Ectodermal cell (in vitro differentiated cells): ENCODE measurements at regions not wholly inside any gene's neighbourhood (a gene's known extent, or its start where the extent isn't known, plus 50 kb on each side); places are given as distances from the start of the nearest gene placed in this dataset.

Experiments
- H3K27ac ChIP-seq: 2 replicates; pipeline ENCODE4 v1.7.0; 2013; ENCODE audit warnings: mild to moderate bottlenecking, low read depth, low read length; ENCODE audit not compliant: insufficient read depth, poor library complexity, severe bottlenecking
- H3K27me3 ChIP-seq: 2 replicates; pipeline ENCODE4 v1.7.0; 2013; ENCODE audit warnings: mild to moderate bottlenecking, low read length; ENCODE audit not compliant: insufficient read depth, control insufficient read depth, poor library complexity, severe bottlenecking
- H3K36me3 ChIP-seq: one replicate; pipeline ENCODE4 v1.7.0; 2013; ENCODE audit warnings: low read length; ENCODE audit not compliant: control insufficient read depth, insufficient read depth
- H3K4me1 ChIP-seq: one replicate; pipeline ENCODE4 v1.7.0; 2013; ENCODE audit warnings: low read length; ENCODE audit not compliant: control insufficient read depth, insufficient read depth
- H3K4me3 ChIP-seq: 2 replicates; pipeline ENCODE4 v1.7.0; 2013; ENCODE audit warnings: low read depth, low read length, control low read depth; ENCODE audit not compliant: insufficient read depth
- H3K9me3 ChIP-seq: 2 replicates; pipeline ENCODE4 v1.7.0; 2013; ENCODE audit warnings: mild to moderate bottlenecking, low read length, moderate library complexity; ENCODE audit not compliant: control insufficient read depth
- WGBS, 2 experiments: methylation state at CpG; one replicate each; pipeline ENCODE4 v1.1.7; 2013; ENCODE audit warnings: missing lambda C conversion rate in 2 of 2; 5-methylcytosine and 5-hydroxymethylcytosine counted together

GRCh38 chr5:106849266-106849665, 821.5 kb downstream of the EFNA5 start:
- no peaks in the 10 kb centered on the region for H3K9me3 ChIP-seq
- H3K4me1 ChIP-seq = no peaks in the 10 kb centered on the region
- H3K4me3 ChIP-seq = no peak overlapping the region
- 90 to 95% methylated on average over 3 of the region's 3 CpGs for WGBS, 2 experiments
- H3K36me3 ChIP-seq = no peaks in the 10 kb centered on the region
- H3K27me3 ChIP-seq = no peaks in the 10 kb centered on the region
- H3K27ac ChIP-seq = no peak overlapping the region

- no peaks in the 10 kb centered on the region for H3K36me3 ChIP-seq
- no peak overlapping the region for H3K27ac ChIP-seq
- 89 to 90% methylated on average over 4 of the region's 4 CpGs for WGBS, 2 experiments
- no peaks in the 10 kb centered on the region for H3K9me3 ChIP-seq
- no peaks in the 10 kb centered on the region for H3K4me1 ChIP-seq
- H3K27me3 ChIP-seq = no peaks in the 10 kb centered on the region
- H3K4me3 ChIP-seq = no peak overlapping the region
Observed at GRCh38 chr5:106843812-106844416, 826.8 kb downstream of the EFNA5 start.

GRCh38 chr5:106833517-106833916, 837.2 kb downstream of the EFNA5 start:
- WGBS, 2 experiments = 93 to 94% methylated on average over 2 of the region's 3 CpGs
- H3K36me3 ChIP-seq = no peaks in the 10 kb centered on the region
- no peaks in the 10 kb centered on the region for H3K27me3 ChIP-seq
- no peak overlapping the region for H3K4me3 ChIP-seq
- no peaks in the 10 kb centered on the region for H3K4me1 ChIP-seq
- H3K9me3 ChIP-seq = no peaks in the 10 kb centered on the region
- no peak overlapping the region for H3K27ac ChIP-seq

DNA sequence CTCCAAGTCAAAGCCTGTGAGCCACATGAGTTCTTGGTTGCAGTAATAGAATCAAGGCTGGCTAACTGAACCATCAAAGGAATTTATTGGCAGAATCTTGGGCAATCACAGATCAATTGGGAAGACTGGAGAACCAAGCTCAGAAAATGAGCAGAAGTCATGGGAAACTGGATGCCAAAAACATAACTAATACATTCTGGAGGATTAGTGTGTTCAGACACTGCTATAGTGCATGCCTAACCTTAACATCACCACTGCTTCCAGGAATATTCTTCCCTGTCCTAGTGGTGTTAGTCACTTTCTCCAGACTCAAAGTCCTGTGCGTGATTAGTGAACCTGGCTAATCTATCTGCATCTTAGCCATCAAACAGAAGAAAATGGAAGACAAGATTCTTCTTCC, 843.7 kb downstream of the EFNA5 start:
- Histone ChIP-seq H3K36me3 (no peaks in the 10 kb centered on the region), H3K4me1 (no peaks in the 10 kb centered on the region), H3K27me3 (no peaks in the 10 kb centered on the region), H3K27ac (no peak overlapping the region), H3K4me3 (no peak overlapping the region), H3K9me3 (no peaks in the 10 kb centered on the region)
- WGBS, 2 experiments = 89 to 93% methylated on average over 1 of the region's 1 CpG

- no peak overlapping the region for H3K4me3 ChIP-seq
- H3K27me3 ChIP-seq = no peaks in the 10 kb centered on the region
- H3K4me1 ChIP-seq = no peaks in the 10 kb centered on the region
- no peak overlapping the region for H3K27ac ChIP-seq
- H3K9me3 ChIP-seq = no peaks in the 10 kb centered on the region
- H3K36me3 ChIP-seq = no peaks in the 10 kb centered on the region
- WGBS, 2 experiments = 100% methylated on average over 2 of the region's 2 CpGs; no CpG with 5 or more reads in 1 of the 2 experiments
Observed at GRCh38 chr5:106825374-106825773, 845.4 kb downstream of the EFNA5 start.

DNA sequence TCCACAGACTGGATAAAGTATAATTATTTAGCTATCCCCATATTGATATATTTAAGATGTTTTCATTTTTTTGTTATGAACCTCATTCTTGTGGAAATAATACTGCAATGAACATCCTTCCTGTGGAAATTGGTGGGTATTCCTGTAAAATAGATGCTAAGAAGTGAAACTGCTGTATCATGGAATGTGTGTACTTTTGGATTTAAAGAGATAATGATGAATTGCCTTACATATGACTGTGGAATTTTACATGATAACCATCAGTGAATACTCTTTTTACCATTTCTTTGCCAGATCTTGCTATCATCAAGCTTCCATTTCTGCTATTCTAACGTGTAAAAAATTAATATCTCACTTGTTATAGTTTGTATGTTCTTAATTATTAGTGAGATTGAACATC, 847.9 kb downstream of the EFNA5 start:
- Histone ChIP-seq H3K36me3 (no peaks in the 10 kb centered on the region), H3K27me3 (no peaks in the 10 kb centered on the region), H3K4me3 (no peak overlapping the region), H3K9me3 (no peaks in the 10 kb centered on the region), H3K27ac (no peak overlapping the region), H3K4me1 (no peaks in the 10 kb centered on the region)
- WGBS, 2 experiments = no CpG with 5 or more reads among the region's 1 CpG

- Histone ChIP-seq H3K4me1 (no peaks in the 10 kb centered on the region), H3K27me3 (no peaks in the 10 kb centered on the region), H3K9me3 (no peaks in the 10 kb centered on the region), H3K27ac (no peak overlapping the region), H3K36me3 (no peaks in the 10 kb centered on the region), H3K4me3 (no peak overlapping the region)
- 89 to 93% methylated on average over 4 of the region's 4 CpGs for WGBS, 2 experiments
Observed at GRCh38 chr5:106818552-106818951, 852.2 kb downstream of the EFNA5 start.

- H3K36me3 ChIP-seq = no peaks in the 10 kb centered on the region
- no peaks in the 10 kb centered on the region for H3K27me3 ChIP-seq
- no peaks in the 10 kb centered on the region for H3K9me3 ChIP-seq
- H3K4me1 ChIP-seq = no peaks in the 10 kb centered on the region
- H3K27ac ChIP-seq = no peak overlapping the region
- WGBS, 2 experiments = 92 to 100% methylated on average over 2 of the region's 2 CpGs
- no peak overlapping the region for H3K4me3 ChIP-seq
Observed at GRCh38 chr5:106814961-106815360, 855.8 kb downstream of the EFNA5 start.

GRCh38 chr5:106801554-106801953, 869.2 kb downstream of the EFNA5 start:
- Histone ChIP-seq H3K4me1 (no peaks in the 10 kb centered on the region), H3K27ac (no peak overlapping the region), H3K4me3 (no peak overlapping the region), H3K9me3 (no peaks in the 10 kb centered on the region), H3K27me3 (no peaks in the 10 kb centered on the region), H3K36me3 (no peaks in the 10 kb centered on the region)
- 93 to 95% methylated on average over 2 of the region's 3 CpGs for WGBS, 2 experiments

GRCh38 chr5:106797996-106798395, 872.7 kb downstream of the EFNA5 start:
- Histone ChIP-seq H3K4me3 (no peak overlapping the region), H3K27ac (no peak overlapping the region), H3K36me3 (no peaks in the 10 kb centered on the region), H3K9me3 (no peaks in the 10 kb centered on the region), H3K4me1 (no peaks in the 10 kb centered on the region), H3K27me3 (no peaks in the 10 kb centered on the region)
- 26 to 59% methylated on average over 3 of the region's 3 CpGs for WGBS, 2 experiments

DNA sequence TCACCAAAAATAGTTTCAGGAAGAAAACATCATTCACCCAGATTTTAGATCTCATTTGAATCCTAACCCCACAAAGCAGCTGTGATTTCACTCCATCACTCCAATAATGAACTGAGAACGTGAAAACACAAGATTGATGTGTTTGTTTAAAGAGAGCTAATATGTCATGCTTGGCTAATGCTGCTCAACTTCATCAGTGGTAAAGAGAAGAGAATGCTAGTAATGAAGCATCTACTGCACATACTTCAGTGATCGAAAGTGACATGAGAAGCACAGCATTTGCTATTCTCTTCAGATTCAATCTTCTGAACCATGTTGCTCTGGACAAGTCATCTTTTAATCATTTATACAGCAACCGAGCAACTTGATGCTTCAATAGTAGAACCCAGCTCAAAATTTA, 874.7 kb downstream of the EFNA5 start:
- Histone ChIP-seq H3K4me1 (no peaks in the 10 kb centered on the region), H3K36me3 (no peaks in the 10 kb centered on the region), H3K9me3 (no peaks in the 10 kb centered on the region), H3K27ac (no peak overlapping the region), H3K27me3 (no peaks in the 10 kb centered on the region), H3K4me3 (no peak overlapping the region)
- WGBS, 2 experiments = 90 to 94% methylated on average over 3 of the region's 3 CpGs
